HG02798 (cell line): ENCODE measurements at regions not wholly inside any gene's neighbourhood (a gene's known extent, or its start where the extent isn't known, plus 50 kb on each side); places are given as distances from the start of the nearest gene placed in this dataset.
"Not testable (repeated sequence)": the region's sequence is repeated elsewhere in the genome, so short reads cannot be mapped to it uniquely, and the experiment has no call there.

Experiments used
- ATAC-seq: cut with Tn5 transposase; IDR thresholded peaks from one replicate; pipeline ENCODE4 v1.9.1; 2021; ENCODE audit warnings: mild to moderate bottlenecking; ENCODE audit not compliant: unreplicated experiment, poor library complexity

DNA sequence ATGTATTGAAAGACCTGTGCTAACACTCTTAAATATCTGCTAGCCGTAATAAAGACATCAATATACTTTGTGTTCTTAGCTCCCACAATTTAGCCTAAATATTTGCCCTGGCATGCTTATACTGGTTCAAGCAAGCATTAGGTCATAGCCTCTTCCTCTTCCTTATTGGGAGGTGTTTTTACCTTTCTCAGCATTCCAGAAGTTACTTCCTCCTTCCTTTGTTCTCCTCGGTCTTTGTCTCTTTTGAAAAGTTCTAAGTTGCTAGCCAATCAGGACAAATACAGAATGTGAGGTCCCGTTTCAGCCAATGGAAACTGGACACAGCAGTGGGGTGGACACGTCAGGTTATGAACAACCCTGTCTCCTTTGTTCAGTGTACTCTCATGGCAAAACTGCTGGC is 2543.6 kb downstream of the PCDH9 start:
- ATAC-seq = not testable (repeated sequence)

DNA sequence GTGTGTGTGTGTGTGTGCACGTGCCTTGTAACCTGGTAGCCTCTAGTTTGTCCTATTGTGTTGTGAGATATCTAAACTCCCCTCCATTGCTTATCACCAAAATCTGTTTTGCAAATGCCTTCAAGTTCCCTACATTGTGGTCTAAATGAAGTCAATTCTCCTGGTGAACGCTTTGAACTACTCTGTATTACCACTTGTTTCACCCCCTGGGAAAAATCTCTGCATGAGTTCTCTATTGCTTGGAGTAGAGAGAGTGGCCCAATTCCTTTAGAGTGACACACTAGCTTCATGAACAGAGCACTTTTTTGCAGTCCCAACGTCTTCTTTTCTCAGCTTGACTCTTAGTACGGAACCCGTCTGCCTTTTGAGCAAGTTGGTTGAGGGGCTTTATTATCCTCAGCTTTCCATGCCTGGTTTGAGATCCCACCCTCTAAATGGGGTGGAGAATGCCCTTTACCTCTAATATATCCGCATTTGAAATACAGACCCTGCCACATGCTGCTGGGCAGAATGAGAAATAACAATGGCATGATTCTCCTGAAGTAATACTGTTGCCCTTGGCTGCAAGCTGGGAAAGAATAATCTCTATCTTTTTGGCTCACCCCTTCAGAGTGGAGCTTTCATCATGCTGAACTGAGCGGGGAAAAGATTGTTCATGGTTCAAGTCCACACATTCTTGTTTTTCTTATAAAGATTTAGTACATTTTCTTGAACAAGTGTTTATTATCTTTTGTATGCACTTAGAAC is 2545.3 kb downstream of the PCDH9 start:
- no peak for ATAC-seq

DNA sequence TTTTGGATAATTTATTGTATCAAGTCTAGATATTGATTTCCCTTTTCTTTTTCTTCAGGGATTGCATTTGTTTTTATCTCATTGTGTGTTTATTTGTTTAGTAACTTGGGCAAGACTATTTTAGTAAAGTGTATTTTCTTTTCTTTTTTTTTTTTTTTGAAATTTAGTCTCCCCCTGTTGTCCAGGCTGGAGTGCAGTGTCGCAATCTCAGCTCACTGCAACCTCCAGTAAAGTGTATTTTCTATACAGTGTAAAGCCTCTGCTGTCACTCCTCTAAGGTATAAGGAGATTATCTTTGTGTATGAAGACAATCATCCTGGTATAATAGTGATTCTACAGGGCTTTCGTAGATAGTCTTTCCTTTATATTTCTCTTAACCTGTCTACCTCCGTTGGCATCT is 2546.0 kb downstream of the PCDH9 start:
- ATAC-seq = no peak

DNA sequence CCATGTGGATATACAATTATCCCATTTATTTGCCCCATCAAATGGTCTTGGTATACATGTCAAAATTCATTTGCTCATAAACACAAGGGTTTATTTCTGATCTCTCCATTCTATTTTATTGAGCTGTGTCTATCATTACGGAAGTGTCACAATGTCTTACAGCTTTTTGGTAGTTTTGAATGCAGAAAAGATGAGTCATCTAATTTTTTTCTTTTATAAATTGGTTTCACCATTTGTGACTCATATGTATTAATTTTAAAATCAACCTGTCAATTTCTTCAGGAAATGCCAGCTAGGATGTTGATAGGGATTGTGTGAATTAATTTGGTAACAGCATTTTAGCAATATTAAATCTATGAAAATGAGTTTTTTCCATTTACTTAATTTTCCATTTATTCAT is 2549.4 kb downstream of the PCDH9 start:
- no peak for ATAC-seq

DNA sequence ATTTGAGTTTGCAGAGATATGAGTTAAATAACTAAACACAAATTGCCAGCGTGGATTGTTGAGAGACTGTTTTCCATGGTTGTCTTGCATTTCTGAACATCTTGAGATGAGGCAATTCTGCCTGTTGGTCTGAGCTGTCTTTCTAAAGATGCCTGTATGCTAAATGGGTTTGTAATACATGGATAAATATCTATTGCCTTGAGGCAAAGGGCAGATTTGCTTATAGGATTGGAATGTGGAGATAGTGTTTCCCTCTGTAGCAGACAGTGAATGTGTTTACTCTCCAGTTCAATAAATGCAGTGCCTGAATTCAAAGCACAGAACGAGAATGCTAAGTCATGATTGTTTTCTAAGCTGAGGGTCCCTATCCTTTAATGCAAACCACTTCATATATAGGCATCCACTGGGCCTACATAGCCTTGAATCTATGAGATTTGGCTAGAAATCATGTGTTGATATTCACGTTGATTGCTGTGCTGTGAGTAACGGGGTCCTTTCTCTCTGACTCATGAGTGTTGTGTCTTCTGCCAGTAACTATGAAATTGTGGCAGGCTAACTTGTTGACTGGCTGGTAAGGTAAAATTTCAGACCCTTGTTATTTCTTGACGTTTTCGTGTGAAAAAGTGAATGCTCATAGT is 2554.8 kb downstream of the PCDH9 start:
- ATAC-seq = no peak

DNA sequence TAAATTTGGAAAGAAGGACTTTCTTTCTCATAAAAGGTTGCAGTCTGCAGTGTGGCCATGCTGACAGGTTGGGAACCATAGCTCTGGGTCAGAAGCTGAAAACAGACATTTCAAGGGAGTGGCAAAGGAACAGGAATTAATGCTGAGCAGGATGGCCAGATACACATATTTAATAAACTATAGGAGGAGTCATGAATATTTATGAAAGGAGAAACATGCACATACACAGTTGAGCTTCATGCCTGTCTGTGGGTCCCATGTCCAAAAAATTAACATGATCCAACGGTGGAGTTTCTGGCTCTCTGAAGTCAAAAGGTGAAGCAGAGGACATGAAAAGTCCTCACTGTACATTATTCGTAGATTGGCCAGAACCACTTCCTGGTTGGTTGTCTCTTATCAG is 2556.0 kb downstream of the PCDH9 start:
- ATAC-seq = no peak

DNA sequence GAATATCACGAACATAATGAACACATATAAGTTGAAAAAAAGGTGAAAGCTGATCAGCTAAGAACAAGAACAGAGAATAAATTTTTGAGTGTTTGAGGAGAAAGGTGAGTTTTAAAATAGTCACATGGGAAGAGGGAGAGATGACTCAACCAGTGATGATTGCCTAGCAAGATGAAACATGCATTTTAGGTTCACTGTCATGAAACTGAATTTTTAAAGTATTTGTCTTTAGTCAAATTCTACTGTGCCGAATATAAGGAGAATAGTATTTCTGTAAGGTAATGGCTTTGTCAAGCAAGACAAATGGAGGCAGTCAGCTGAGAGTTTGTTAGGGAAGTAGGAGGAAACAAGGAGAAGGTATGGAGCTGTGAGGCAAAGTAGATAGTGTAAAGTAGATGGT is 2557.4 kb downstream of the PCDH9 start:
- no peak for ATAC-seq

DNA sequence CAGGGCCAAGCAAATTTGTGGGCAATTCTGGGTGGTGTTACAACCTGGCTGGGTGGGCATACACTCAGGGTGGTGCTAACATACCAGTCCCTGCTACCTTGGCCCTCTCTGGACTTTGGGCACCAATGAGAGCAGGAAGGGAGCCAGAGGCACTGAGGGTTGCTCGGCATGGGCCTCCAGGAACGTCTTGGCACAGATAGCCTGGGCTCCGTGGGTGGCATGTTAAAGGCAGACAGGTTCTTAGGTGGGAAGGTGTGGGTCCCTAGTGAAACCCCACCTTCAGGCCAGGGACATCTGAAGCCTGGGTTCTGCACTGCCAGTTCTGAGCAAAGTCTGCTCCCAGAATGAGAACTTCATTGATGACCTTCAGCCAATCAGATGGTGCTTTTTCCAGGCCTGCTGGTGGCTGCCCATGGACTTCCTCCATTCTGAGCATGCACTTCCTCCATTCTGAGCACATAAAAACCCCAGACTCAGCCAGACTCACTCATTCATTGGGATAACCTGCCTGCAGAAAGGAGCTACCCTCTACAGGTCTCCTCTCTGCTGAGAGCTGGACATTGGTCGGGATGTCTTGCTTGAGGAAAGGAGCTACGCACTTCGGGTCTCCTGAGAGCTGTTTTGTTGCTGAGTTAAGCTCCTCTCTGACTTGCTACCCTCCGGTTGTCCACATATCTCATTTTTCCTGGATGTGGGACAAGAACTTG is 2567.1 kb downstream of the PCDH9 start:
- ATAC-seq = no peak

DNA sequence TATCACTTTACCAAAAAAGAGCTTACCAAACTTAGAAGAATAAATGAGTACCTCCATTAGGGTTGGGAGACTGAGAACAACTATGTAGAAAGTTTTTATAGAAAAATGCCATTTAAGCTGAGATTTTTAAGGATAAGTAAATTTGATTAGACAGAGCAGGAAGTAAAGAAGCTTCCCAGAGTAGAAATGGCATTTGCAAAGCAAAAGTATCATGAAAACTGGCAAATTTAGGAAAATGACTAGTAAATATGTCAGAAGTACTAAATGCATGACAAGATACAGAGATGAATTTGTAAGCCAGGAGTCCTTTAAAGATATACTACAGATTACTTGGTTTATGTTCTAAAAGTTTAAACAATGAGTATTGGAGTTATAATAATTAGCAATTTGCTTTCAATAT is 2581.8 kb downstream of the PCDH9 start:
- ATAC-seq = no peak

DNA sequence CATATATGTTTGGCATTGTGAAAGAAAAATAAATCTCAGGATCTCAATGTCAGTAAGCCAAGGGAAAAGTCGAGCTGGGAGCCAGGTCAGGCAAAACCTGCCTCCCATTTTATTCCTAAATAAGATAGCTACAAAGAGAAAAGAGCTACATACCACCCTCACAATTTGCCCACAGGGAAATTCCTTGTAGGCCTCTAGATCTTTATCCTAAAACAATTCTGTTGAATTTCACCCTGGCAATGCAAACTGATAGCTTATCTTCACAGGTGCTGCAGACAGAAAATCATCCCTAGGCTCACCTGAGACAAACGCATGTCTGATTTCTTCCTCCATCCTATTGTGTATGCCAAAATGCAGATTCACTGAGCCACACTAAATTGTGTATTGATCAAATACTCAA is 2587.1 kb downstream of the PCDH9 start:
- ATAC-seq = no peak

DNA sequence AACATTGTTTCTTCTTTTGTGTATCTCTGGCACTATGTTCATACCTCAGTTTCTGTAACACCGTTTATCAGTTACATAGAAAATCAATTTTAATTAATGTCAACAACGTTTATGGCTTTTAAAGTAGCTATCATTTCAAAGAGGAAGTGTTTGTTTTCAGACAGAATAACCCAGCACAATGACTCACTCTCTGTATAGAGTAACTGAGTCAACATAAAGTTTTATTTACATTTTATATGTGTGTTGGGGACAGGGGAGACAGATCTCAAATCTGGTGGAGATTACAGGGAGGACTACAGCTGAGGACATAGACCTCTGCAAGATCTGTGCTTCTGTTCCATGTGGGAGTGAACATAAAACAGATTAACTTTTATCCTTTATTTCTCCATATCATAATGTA is 2590.1 kb downstream of the PCDH9 start:
- ATAC-seq = no peak

DNA sequence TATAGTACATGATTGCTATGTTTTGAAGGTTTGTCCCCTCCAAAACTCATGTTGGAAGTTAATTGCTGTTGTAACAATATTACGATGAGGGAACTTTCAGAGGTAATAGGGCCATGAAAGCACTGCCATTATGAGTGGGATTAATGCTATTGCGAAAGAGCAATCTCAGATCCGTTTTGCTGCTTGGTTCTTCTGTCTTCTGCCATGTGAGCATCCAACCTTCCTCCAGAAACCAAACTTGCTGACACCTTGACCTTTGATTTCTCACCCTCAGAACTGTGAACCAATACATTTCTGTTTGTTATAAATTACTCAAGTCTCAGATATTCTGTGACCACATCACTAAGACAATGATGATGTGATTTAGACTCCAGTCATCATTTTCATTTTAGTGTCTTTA is 2590.9 kb downstream of the PCDH9 start:
- ATAC-seq = no peak

DNA sequence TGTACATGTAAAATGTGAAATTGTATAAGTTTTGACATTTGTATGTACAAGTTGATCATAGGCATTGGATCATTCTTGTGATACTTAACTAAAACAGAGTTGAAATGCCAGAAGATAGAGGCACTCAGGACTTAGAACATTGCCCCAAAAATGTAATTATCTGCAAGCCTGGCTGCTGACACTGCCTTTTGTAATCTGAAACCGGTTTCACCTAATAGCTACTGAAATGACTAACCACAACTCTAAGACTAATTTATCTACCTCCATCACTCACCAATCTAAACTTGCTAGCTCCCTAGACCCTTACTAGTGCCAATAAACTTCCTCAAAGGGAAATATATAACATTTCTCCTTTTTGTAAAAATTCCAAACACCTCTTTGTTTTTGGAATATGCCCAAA is 2596.2 kb downstream of the PCDH9 start:
- ATAC-seq = no peak

DNA sequence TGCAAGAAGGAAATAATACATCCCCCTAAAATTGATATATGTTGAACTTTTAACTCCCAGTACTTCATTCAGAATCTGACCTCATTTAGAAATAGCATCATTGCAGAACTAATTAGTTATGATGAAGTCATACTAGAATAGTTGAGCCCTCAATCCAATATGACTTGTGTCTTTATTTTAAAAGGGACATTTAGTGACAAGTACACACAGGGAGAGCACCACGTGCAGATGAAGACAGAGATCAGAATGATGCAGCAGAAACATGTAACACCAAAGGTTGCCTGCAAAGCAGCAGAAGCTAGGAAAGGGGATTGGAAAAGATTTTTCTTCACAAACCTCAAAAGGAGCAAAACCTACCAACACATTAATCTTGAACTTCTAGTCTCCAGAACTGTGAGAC is 2602.5 kb downstream of the PCDH9 start:
- no peak for ATAC-seq

DNA sequence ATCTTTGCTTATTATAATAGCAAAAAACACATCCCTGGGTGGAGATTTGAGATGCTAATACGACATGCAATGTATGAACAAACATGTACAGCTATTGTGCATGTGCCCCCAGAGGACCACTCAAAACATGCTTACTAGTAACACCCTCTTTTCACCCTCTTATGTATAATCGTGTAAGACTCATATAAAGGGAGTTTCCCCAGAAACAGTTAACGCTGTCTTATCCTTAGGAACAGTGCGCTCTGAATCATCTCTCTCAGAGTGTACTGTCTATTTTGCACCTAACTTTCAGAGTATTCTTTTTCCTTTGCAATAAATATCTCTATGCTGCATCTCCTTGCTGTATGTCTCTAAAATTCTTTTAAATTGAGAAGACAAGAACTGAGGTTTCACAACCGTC is 2604.0 kb downstream of the PCDH9 start:
- no peak for ATAC-seq

DNA sequence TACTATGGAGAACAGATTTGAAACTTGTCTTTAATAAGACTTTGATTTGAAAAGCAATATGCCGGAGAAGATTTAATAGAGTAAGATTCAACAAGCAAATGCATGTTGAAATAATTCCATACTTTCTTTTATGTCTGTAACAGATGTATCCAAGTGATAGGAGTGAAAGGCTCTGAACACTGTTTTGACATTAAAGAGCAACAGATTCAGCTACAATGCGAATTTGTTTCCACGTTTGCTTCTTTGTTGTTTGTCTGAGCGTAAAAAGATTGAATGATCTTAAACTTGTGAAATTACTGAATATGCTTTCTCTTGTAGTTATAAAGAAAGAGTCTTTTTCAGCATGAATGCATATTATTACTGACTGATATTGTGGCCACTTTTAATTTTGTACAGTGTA is 2612.9 kb downstream of the PCDH9 start:
- no peak for ATAC-seq

DNA sequence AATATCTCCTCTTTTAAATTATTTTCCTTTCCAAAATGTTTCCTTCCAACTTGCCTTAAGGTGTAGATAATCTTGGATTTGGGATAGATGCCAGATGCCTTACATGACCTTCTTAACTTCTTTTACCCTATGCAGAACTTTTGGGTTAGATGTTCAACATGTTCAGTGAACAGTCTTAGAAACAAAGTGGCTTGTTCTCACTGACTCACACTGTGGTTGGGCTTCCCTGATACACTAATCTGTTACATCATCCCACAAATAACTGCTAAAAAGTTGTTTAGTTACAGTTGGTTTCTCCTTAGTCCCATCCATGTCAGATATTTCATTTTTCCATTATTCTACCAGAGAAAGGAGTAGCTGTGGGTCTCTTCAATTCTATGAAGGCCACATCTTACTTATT is 2638.2 kb downstream of the PCDH9 start:
- ATAC-seq = no peak

DNA sequence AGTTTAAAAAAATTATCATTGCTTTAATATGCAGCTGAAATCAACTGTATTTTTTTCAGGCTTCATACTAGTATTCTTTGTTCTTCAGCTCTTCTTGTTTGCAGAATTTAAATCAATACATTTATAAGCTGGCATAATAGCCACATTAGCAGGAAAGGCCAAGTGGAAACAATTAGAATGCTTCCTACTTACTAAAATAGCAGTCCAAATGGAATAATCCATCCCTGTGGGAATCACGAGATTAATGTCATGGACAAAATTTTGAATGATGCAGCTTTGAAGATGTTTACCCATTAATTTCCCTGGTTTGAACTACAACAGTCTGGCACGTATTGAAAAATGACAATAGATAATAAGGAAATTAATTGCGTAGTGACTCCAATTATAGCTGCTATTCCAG is 2650.8 kb downstream of the PCDH9 start:
- no peak for ATAC-seq

DNA sequence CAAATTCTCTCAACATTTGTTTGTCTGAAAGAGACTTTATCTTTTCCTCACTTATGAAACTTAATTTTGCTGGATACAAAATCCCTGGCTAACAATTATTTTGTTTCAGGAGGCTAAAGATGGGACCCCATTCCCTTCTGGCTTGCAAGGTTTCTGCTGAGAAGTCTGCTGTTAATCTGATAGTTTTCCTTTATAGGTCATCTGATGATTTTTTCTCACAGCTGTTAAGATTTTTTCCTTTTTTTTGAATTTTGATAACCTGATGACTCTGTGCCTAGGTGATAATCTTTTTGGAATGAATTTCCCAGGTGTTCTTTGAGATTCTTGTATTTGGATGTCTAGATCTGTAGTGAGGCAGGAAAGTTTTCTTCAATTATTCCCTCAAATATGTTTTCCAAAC is 2661.4 kb downstream of the PCDH9 start:
- no peak for ATAC-seq

DNA sequence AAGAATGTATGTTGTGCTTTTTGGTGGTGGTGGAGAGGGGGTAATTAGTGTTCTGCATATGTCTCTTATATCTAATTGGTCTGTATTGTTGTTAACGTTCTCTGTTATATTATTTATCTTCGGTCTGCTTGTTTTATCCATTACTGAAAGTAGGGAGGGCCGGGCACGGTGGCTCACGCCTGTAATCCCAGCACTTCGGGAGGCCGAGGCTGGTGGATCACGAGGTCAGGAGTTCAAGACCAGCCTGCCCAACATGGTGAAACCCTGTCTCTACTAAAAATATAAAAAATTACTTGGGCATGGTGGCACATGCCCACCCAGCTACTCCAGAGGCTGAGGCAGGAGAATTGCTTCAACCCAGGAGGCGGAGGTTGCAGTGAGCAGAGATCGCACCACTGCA is 2672.1 kb downstream of the PCDH9 start:
- ATAC-seq = not testable (repeated sequence)

DNA sequence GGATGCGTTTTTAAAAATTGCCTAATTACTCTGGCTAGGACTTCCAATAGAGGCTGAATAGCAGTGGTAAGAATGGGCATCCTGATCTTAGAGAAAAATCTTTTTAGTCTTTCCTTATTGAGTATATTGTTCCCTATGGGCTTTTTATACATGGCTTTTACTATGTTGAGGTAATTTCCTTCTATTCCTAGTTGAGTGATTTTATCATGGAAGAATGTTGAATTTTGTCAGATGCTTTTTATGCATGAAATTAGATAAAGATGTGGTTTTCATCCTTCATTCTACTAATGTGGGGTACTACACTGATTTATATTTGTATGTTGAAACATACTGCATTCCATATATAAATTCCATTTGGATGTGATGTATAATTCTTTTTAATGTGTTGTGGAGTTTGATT is 2673.8 kb downstream of the PCDH9 start:
- ATAC-seq = no peak
